ENCODE measurements at regions not wholly inside any gene's neighbourhood (a gene's known extent, or its start where the extent isn't known, plus 50 kb on each side); places are given as distances from the start of the nearest gene placed in this dataset.

- no peaks in the 10 kb centered on the region for H3K9me3 ChIP-seq (ENCODE audit: control insufficient read depth, insufficient read depth, low read length)
- H2BK15ac ChIP-seq (ENCODE audit: low read depth, low read length) = no peak overlapping the region
- no peaks in the 10 kb centered on the region for H4K20me1 ChIP-seq (ENCODE audit: insufficient read depth, low read length)
- no peaks in the 10 kb centered on the region for H3K36me3 ChIP-seq (ENCODE audit: control insufficient read depth, insufficient read depth, low read length)
- TF ChIP-seq POLR2A (IDR thresholded peaks at IDR 0.05; ENCODE audit: low read depth, low read length) (no peak), RFX5 (IDR thresholded peaks at IDR 0.05; ENCODE audit: low read depth, low read length) (no peak), NFE2L2 (IDR thresholded peaks at IDR 0.05; ENCODE audit: low read depth, low read length) (no peak), FOS (IDR thresholded peaks at IDR 0.05; ENCODE audit: low read depth, low read length) (no peak), ELK1 (IDR thresholded peaks at IDR 0.05; ENCODE audit: borderline replicate concordance, low read depth, low read length) (no peak), MXI1 (IDR thresholded peaks at IDR 0.05; ENCODE audit: borderline replicate concordance, low read depth, low read length) (no peak), BHLHE40 (IDR thresholded peaks at IDR 0.05; ENCODE audit: low read depth, low read length) (no peak), RAD21 (IDR thresholded peaks at IDR 0.05; ENCODE audit: low read length) (no peak), USF2 (IDR thresholded peaks at IDR 0.05; ENCODE audit: low read depth, low read length) (no peak), CHD1 (IDR thresholded peaks at IDR 0.05; ENCODE audit: low read depth, low read length) (no peak), CEBPB (IDR thresholded peaks at IDR 0.05; ENCODE audit: low read depth, low read length) (no peak), MAFK (IDR thresholded peaks at IDR 0.05; ENCODE audit: low read depth, low read length) (no peak), RCOR1 (IDR thresholded peaks at IDR 0.05; ENCODE audit: insufficient replicate concordance, low read length) (no peak), MAZ (IDR thresholded peaks at IDR 0.05; ENCODE audit: borderline replicate concordance, low read depth, low read length) (no peak)
- H3K9me1 ChIP-seq (ENCODE audit: insufficient read depth, low read length) = peaks cover 4% of the 10 kb centered on the region
- H3K79me1 ChIP-seq (ENCODE audit: low read depth in 1 of 2, low read length in 2 of 2) = peaks cover 0 to 3% of the 10 kb centered on the region in 2 experiments; a peak in 1 of 4 replicates
- H3K56ac ChIP-seq (ENCODE audit: extremely low read depth, insufficient read depth, low read length) = no peak overlapping the region
- in situ Hi-C loops (cut with MboI; ENCODE audit: low sequenced_read_pairs) = no loop called here
- H2AK9ac ChIP-seq (replicated peaks; ENCODE audit: low read depth, low read length, poor library complexity) = no peak overlapping the region
- H2AK5ac ChIP-seq (ENCODE audit: low read depth, low read length) = no peak overlapping the region
- H3K4me2 ChIP-seq (ENCODE audit: low read depth, low read length) = no peak overlapping the region
- H4K8ac ChIP-seq (ENCODE audit: low read depth in 2 of 2, low read length in 2 of 2) = no peak overlapping the region
- H3K18ac ChIP-seq (ENCODE audit: low read depth, low read length) = no peak overlapping the region
- ChIA-PET POLR2A (ENCODE audit: unreplicated experiment) (no interaction called here), CTCF (interaction anchor here (0.6 to 0.7 kb wide), 2 partner anchors 66 to 217 kb away, joined by 3 to 5 read pairs; no protein-coding TSS in a partner anchor)
- no peak overlapping the region for H3K4me3 ChIP-seq (ENCODE audit: insufficient read depth, low read depth, low read length)
- H2AFZ ChIP-seq (replicated peaks; ENCODE audit: low read length, poor library complexity) = no peak overlapping the region
- no peak overlapping the region for H3K27ac ChIP-seq (ENCODE audit: insufficient read depth, low read length)
- H4K91ac ChIP-seq (ENCODE audit: insufficient read depth, low read depth, low read length) = no peak overlapping the region
- no peak overlapping the region for H2BK20ac ChIP-seq (ENCODE audit: low read depth, low read length)
- dilution Hi-C loops (cut with HindIII; ENCODE audit: low sequenced_read_pairs, unreplicated experiment) = no loop called here
- H4K5ac ChIP-seq (ENCODE audit: low read depth, low read length) = no peak overlapping the region
- no TSS peak for BruUV-seq (replicated peaks)
- H3K14ac ChIP-seq (replicated peaks; ENCODE audit: low read depth, low read length) = no peak overlapping the region
- intact Hi-C loops (cut with micrococcal nuclease) = no loop called here
- no CpG with 5 or more reads among the region's 4 CpGs for WGBS, 2 experiments (ENCODE audit: extremely low coverage in 2 of 2, insufficient read length in 1 of 2)
- H3K4ac ChIP-seq (ENCODE audit: low read depth, low read length) = no peak overlapping the region
- no peak for DNase-seq
- no peaks in the 10 kb centered on the region for H3K27me3 ChIP-seq (ENCODE audit: control insufficient read depth, insufficient read depth, low read length)
- no peak overlapping the region for H2BK120ac ChIP-seq (ENCODE audit: low read depth, low read length)
- H3K9ac ChIP-seq (ENCODE audit: low read depth, low read length) = no peak overlapping the region
- H3K23ac ChIP-seq (ENCODE audit: low read depth, low read length) = no peak overlapping the region
- peaks cover 10% of the 10 kb centered on the region for H3K4me1 ChIP-seq (ENCODE audit: control insufficient read depth, insufficient read depth, low read length)
- no peak overlapping the region for H2BK5ac ChIP-seq (ENCODE audit: low read depth, low read length, poor library complexity, severe bottlenecking)
- no peak for ATAC-seq (ENCODE audit: low read depth)
Observed at GRCh38 chr7:18393465-18394118, 102.0 kb upstream of the HDAC9 start.

Data from IMR-90 (cell line).